Astrocyte (in vitro differentiated cells and primary cell): ENCODE measurements at regions not wholly inside any gene's neighbourhood (a gene's known extent, or its start where the extent isn't known, plus 50 kb on each side); places are given as distances from the start of the nearest gene placed in this dataset.

ENCODE experiments used
- CTCF ChIP-seq: IDR thresholded peaks from 2 replicates; pipeline ENCODE4 v1.5.1; 2011; ENCODE audit warnings: low read depth, mild to moderate bottlenecking, inconsistent platforms, low read length, moderate library complexity; ENCODE audit not compliant: insufficient read depth
- EZH2 ChIP-seq: IDR thresholded peaks from 2 replicates; pipeline ENCODE4 v1.6.1; 2012; ENCODE audit warnings: mild to moderate bottlenecking, low read length, inconsistent platforms; ENCODE audit not compliant: insufficient read depth

- no peak for TF ChIP-seq CTCF
- no peak for TF ChIP-seq EZH2
Observed at GRCh38 chr5:165565911-165566310, 2060.5 kb downstream of the MAT2B start.
